Stimulated activated CD8-positive, alpha-beta memory T cell treated with anti-CD3 and anti-CD28 coated beads, Interleukin-4, amount 100 ng/mL, for 48 hours (primary cell): ENCODE measurements at regions not wholly inside any gene's neighbourhood (a gene's known extent, or its start where the extent isn't known, plus 50 kb on each side); places are given as distances from the start of the nearest gene placed in this dataset.
"Not testable (repeated sequence)": the region's sequence is repeated elsewhere in the genome, so short reads cannot be mapped to it uniquely, and the experiment has no call there.

Source experiments
- DNase-seq: peaks from one replicate; pipeline ENCODE4 v3.0.0-alpha.2; 2020

GRCh38 chr5:166618526-166618925, 1672.9 kb upstream of the WWC1 start:
- DNase-seq = no peak

GRCh38 chr5:166624573-166624972, 1666.9 kb upstream of the WWC1 start:
- DNase-seq = no peak

- DNase-seq = no peak
Measured at GRCh38 chr5:166625210-166625865, 1666.1 kb upstream of the WWC1 start.

- no peak for DNase-seq
Measured at GRCh38 chr5:166637295-166637694, 1654.2 kb upstream of the WWC1 start.

GRCh38 chr5:166639151-166639550, 1652.3 kb upstream of the WWC1 start:
- DNase-seq = no peak

GRCh38 chr5:166640136-166640535, 1651.3 kb upstream of the WWC1 start:
- not testable (repeated sequence) for DNase-seq

GRCh38 chr5:166648736-166649135, 1642.7 kb upstream of the WWC1 start:
- no peak for DNase-seq

- DNase-seq = no peak
Measured at GRCh38 chr5:166649676-166650075, 1641.8 kb upstream of the WWC1 start.

- no peak for DNase-seq
Measured at GRCh38 chr5:166651234-166651633, 1640.2 kb upstream of the WWC1 start.

GRCh38 chr5:166671811-166672210, 1619.6 kb upstream of the WWC1 start:
- no peak for DNase-seq

- DNase-seq = no peak
Measured at GRCh38 chr5:166672431-166672830, 1619.0 kb upstream of the WWC1 start.

- DNase-seq = no peak
Measured at GRCh38 chr5:166677891-166678290, 1613.6 kb upstream of the WWC1 start.

- no peak for DNase-seq
Measured at GRCh38 chr5:166679331-166679730, 1612.1 kb upstream of the WWC1 start.

GRCh38 chr5:166695326-166695725, 1596.1 kb upstream of the WWC1 start:
- no peak for DNase-seq

GRCh38 chr5:166708291-166708690, 1583.2 kb upstream of the WWC1 start:
- no peak for DNase-seq

- DNase-seq = no peak
Measured at GRCh38 chr5:166709691-166710090, 1581.8 kb upstream of the WWC1 start.

- DNase-seq = no peak
Measured at GRCh38 chr5:166710271-166710670, 1581.2 kb upstream of the WWC1 start.

GRCh38 chr5:166712447-166713185, 1578.8 kb upstream of the WWC1 start:
- no peak for DNase-seq

- DNase-seq = no peak
Measured at GRCh38 chr5:166713295-166713694, 1578.2 kb upstream of the WWC1 start.

GRCh38 chr5:166716856-166717492, 1574.5 kb upstream of the WWC1 start:
- DNase-seq = no peak

- no peak for DNase-seq
Measured at GRCh38 chr5:166719991-166720390, 1571.5 kb upstream of the WWC1 start.

GRCh38 chr5:166722939-166723338, 1568.5 kb upstream of the WWC1 start:
- no peak for DNase-seq

- DNase-seq = no peak
Measured at GRCh38 chr5:166724284-166724683, 1567.2 kb upstream of the WWC1 start.

GRCh38 chr5:166725593-166725992, 1565.9 kb upstream of the WWC1 start:
- DNase-seq = no peak
